ENCODE measurements at regions not wholly inside any gene's neighbourhood (a gene's known extent, or its start where the extent isn't known, plus 50 kb on each side); places are given as distances from the start of the nearest gene placed in this dataset.

- no peak for TF ChIP-seq POLR2A (IDR thresholded peaks at IDR 0.05)
- no peak for TF ChIP-seq EP300 (IDR thresholded peaks at IDR 0.05)
These were observed 556.9 kb downstream of the EPM2A start for GRCh38 chr6:145178391-145178790.

Measured in upper lobe of left lung (tissue), 4 donors.